AG08396 (cell line): ENCODE measurements at regions not wholly inside any gene's neighbourhood (a gene's known extent, or its start where the extent isn't known, plus 50 kb on each side); places are given as distances from the start of the nearest gene placed in this dataset.
"Not testable (repeated sequence)": the region's sequence is repeated elsewhere in the genome, so short reads cannot be mapped to it uniquely, and the experiment has no call there.

Experiments used
- DNase-seq: peaks from one replicate; pipeline ENCODE4 v3.0.0; 2012; ENCODE audit warnings: low spot score, mixed read lengths

GRCh38 chr5:62778316-62779009 lies 199.8 kb downstream of the LRRC70 start:
- no peak for DNase-seq

DNA sequence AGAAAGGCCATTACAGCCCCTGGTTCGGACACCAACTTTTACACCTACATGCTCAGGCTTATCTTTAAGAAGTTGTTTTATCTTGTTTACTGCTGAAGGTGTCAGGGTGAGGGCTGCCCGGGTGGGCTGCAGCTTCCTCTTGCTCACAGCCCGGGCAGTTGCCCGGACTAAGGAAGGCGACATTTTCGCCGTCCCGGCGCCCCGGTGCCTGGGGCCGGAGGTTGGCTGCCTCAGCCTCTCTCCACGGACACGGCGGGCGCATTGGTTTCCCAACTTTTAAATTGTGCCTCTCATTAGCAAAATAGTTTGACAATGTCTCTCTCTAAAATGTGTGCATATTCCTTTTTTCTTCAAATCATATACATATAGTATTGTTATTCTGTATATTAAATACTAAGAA lies 198.5 kb downstream of the LRRC70 start:
- DNase-seq = not testable (repeated sequence)

DNA sequence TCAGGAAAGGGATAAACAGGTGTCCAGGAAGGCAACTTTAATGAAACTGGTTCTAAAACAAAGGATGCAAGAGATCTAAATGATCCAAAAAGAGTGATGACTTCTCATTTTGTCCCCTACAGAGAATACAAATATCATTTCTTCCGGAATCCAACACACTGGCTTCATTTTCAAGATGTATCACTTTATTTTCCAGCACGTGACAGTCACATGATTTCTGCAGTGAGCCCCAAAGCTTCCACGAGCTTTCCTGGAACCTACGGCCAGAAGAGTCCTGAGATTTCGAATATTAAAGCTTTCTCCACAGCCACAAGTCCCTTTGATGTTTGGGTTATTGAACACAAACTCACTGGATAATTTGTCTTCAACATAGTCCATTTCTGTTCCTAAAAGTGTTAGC lies 198.0 kb downstream of the LRRC70 start:
- DNase-seq = not testable (repeated sequence)

DNA sequence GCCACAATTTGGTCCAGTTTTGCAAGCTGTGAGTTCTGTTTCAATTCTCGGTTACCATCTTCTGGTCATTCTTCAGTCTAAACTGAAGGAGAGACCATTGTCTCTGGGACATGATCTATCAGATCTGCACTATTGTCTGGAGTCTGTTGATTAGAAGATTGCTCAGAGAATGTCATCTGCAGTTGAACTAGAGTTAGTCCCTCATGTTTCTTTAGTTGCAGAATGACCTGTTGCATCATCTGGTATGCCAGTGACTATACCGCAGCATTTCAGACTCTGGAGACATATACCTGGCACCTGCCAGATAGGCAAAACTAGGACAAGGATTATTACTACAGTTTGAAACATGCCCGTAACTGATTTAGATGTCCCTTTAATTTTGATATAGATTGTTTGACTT lies 194.8 kb downstream of the LRRC70 start:
- DNase-seq = no peak

- DNase-seq = no peak
These were observed 192.7 kb downstream of the LRRC70 start for GRCh38 chr5:62771341-62771740.

GRCh38 chr5:62767650-62768049 lies 189.0 kb downstream of the LRRC70 start:
- DNase-seq = no peak

DNA sequence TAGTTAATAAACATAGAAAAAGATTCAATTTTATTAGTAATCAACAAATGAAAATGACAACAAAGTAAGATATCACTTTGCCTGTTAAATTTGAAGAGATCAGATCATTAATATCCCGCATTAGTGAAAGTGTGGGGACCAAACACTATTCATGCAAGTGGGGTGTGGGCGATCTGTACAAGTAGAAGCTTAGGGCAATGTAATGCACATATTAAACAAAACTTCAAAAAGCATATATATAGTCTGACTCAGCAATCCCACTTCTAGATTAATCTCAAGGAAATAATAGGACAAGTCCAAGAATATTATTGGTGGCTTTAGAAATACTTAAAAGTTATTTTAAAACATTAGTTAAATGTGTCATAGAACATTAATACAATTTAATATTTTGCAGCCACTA lies 188.5 kb downstream of the LRRC70 start:
- no peak for DNase-seq

- DNase-seq = no peak
These were observed 183.9 kb downstream of the LRRC70 start for GRCh38 chr5:62762503-62762902.

GRCh38 chr5:62757686-62758085 lies 179.1 kb downstream of the LRRC70 start:
- not testable (repeated sequence) for DNase-seq

DNA sequence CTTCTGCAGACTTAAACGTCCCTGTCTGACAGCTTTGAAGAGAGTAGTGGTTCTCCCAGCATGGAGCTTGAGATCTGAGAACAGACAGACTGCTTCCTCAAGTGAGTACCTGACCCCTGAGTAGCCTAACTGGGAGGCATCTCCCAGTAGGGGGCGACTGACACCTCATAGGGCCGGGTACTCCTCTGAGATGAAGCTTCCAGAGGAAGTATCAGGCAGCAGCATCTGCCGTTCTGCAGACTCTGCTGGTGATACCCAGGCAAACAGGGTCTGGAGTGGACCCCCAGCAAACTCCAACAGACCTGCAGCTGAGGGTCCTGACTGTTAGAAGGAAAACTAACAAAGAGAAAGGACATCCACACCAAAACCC lies 174.4 kb downstream of the LRRC70 start:
- not testable (repeated sequence) for DNase-seq

DNA sequence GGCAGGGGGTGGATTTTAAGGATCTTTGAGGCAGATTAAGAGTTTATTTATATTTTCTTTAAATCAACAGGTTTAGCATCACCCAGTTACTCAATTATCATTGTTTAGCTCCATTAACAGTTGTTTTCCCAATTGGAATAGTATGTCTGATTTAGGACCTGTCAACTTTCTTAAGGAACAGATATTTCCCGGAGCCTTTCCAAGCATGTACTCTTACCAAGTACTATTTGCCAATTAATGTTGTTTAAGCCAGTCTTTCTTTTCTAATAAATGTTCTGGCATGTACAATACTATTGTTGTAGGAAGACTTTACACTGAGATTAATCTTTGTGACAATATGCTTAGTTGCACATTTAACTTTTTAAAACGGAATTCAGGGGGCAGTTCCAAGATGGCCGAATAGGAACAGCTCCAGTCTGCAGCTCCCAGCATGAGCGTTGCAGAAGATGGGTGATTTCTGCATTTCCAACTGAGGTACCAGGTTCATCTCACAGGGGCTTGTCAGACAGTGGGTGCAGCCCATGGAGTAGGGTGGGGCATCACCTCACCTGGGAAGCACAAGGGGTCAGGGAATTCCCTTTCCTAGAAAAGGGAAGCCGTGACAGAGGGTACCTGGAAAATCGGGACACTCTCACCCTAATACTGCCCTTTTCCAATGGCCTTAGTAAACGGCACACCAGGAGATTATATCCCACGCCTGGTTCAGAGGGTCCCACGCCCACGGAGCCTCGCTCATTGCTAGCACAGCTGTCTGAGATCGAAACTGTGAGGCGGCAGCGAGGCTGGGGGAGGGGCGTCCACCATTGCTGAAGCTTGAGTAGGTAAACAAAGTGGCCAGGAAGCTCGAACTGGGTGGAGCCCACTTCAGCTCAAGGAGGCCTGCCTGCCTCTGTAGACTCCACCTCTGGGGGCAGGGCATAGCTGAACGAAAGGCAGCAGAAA lies 173.7 kb downstream of the LRRC70 start:
- not testable (repeated sequence) for DNase-seq

DNA sequence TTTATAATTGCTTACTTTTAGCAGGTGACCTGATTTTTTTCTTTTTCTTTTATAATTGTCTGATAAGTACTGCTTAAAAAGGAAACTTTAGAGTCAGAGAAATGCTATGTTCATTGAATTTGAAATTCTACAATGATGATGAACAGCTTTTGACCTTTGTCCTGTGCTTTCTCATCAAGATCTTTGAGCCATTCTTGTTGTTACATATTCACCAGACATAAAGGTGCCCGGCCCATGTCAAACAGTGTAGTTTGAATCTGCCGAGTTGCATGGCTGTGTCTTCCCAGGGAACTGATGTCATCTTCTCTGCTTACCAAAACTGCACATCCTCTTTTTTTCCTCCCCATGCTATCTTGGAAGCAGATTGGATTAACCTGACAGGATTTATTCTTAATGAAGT lies 163.6 kb downstream of the LRRC70 start:
- DNase-seq = no peak

DNA sequence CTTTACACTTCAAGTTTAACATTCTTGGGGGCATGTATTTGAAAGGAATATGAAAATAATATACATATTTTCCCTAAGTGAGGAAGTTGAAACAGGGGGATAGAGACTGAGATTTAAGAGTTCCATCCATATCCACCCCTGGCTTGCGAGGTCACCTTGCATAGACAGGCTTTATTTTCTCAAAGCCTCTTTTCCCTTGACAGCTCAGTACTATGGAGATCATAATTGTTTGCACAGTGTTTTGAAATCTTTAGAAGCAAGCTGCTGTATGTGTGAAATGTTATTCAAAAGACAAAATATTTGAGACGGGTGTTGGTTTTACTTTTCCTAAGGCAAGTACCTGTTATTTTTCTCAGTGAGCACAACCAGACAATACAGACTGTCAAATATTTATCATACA lies 163.1 kb downstream of the LRRC70 start:
- DNase-seq = no peak

GRCh38 chr5:62737766-62738165 lies 159.1 kb downstream of the LRRC70 start:
- DNase-seq = no peak

DNA sequence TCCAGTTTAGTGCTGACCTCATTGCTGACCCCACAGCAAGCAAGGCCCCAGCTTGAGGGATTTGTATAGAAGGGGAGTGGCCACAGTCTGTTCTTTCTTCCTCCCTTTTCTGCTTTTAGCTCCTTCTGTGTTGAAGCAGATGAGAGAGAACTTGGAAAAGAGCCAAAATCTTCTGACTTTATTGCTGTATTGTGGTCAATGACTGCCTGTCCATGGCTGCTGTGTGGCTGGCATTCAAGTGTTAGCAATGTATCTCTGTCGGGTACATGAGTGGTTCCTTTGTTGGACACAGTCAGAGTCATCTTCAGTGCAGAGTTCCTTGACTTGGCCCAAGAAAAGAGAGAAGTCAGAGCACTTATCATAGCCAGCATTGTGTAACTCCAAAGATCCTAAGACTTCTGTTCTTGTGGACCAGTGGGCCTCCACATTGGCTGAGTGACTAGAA lies 154.1 kb downstream of the LRRC70 start:
- no peak for DNase-seq

DNA sequence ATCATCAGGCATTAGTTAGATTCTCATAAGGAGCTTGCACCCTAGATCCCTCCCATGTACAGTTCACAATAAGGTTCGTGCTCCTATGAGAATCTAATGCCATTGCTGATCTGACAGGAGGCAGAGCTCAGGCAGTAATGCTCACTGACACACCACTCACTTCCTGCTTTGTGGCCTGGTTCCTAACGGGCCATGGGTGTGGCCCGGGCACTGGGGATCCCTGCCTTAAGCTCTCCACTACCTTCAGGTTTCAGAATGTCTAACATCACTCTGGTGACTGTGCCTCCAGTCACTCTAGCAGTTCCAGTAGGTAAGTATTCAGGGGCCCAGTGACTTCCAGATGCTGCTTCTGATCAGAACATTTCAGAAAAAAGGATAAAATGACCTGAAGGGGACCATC lies 152.4 kb downstream of the LRRC70 start:
- no peak for DNase-seq

DNA sequence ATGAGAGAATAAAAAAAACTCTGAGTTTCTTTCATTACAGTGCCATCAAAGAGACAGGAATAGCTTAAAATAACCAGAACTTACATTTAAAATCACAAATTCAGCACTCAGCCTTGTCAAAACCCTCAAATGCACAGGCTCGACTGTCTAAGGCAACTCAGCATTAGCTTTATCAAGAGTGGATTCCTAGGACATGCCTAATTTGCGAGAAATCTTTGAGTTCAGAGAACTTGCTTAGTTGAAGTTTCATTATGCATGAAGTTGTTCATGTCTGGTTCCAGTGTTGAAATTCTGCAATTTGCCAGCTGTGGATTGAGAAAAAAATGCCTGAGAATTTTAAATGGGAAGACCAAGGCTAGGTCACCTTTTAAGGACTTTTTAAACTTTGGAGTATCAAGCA lies 151.1 kb downstream of the LRRC70 start:
- no peak for DNase-seq

DNA sequence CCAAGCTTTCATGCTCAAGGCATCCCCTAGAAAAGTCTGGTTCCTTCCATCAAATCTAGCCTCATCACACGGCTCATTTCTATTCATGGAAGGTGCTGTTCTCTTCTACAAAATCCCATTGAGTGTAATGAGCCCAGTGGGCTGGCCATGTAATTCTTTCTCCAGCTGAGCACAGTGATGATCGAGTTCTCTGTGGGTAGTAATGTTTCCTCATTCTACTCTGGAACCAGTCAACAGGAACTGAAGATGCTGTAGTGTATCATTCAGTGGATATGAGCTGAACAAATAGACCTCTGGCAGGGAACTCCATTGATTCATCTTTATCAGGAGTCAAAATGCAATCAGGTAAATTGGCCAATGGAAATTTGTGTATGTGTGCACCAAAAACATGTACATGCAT lies 149.2 kb downstream of the LRRC70 start:
- no peak for DNase-seq

DNA sequence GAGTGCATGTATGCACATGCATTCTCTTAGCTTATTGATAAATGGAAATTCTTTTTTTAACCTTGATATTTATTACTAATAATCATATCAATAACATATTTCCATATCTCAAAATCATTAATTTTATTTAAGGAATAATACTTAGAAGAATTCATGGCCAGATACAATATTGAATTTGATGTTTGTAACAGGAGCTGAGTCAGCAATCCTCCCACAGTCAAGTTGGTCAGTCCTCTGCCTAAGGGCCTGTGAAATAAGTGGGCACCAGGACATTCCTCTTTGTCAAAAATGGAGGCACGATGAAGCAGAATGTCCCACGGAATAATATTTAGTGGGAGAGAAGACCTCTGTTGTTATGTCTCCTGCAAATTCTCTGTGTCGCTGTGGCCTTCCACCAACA lies 148.6 kb downstream of the LRRC70 start:
- no peak for DNase-seq

DNA sequence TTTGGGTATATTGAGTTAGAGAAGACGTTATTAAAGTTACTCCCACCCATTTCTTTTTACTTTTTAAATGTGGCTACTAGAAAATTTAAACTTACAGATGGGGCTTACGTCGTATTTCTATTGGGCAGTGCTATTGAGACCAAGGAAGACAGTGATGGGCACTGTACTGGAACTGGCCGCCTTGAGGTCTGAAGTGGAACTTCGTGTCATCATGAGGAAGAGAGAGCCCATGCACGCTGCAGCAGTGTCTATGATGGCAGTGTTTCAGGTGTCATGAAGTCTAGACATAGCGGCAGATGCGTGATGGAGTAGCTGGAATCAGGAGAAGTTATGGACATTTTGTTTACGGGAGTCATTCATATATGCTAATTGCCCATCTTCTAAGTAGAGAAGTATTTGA lies 143.7 kb downstream of the LRRC70 start:
- DNase-seq = no peak

DNA sequence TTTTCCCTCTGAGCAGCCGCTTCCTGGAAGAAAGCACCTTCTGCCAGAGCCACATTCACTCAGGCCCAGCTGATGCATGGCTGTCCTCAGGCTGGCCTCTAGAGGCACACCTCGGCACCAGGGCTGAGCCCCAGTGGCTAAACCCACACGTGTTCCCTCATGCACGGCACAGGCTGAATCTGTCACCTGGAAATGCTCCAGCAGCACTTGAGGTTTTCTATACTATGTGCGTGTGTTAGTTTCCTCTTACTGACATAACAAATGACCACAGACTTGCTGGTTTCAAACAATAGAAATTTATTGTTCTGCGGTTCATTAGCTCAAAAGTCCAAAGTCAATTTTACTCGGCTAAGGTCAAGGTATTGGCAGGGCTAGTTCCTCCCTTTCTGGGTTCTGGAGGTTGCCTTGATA lies 141.4 kb downstream of the LRRC70 start:
- peak; percentile 41 for DNase-seq

DNA sequence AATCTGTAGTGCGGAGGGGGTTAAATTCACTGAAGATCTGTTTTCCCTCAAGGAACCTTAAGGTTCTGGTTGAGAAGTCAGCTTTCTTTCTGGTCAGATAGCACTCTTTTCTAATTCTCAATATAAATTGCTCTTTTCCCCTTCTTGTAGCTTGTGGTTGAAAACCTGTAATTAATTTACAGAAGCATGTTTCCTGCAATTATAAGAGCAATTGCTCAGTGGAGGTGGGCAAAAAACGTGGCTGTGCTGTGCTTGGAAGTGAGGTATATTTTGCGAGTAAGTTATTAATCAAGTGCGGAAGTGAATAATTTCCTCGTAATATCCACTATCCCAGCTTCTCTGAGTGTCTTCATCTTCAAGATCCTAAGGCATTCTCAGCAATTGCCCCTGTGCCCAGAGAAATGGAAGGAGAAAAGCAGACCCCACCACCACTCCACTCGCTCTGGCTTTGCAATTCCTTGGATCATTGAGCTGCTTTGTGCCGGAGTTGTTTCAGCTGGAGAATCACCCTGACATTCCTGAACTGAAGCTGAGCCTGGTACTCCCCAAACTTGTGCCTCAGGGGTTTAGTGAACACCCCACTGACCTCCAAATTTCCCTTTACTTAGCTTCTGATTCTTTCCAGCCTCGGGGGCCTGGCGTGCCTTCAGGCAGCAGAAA lies 140.6 kb downstream of the LRRC70 start:
- DNase-seq = no peak

GRCh38 chr5:62718324-62718723 lies 139.7 kb downstream of the LRRC70 start:
- no peak for DNase-seq
